ENCODE measurements at regions not wholly inside any gene's neighbourhood (a gene's known extent, or its start where the extent isn't known, plus 50 kb on each side); places are given as distances from the start of the nearest gene placed in this dataset.

DNA sequence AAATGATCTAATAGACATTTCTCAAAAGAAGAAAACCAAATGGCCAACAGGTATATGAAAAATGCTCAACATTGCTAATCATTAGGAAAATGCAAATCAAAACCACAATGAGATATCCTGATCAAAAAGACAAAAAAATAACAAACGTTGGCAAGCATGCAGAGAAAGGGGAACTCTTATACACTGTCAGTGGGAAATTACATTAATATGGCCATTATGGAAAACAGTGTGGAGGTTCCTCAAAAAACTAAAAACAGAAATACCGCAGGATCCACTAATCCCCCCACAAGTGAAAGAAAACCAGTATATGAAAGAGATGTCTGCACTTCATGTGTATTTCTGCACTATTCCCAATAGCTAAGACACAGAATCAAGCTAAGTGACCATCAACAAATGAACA is 57.7 kb upstream of the CTIF start (continued):
- no peak for TF ChIP-seq BCLAF1 (IDR thresholded peaks at IDR 0.05; ENCODE audit: borderline replicate concordance in 1 of 2, control insufficient read depth in 1 of 2, low read depth in 2 of 2, low read length in 1 of 2)
- TF ChIP-seq MLLT1 (IDR thresholded peaks at IDR 0.05) = no peak

DNA sequence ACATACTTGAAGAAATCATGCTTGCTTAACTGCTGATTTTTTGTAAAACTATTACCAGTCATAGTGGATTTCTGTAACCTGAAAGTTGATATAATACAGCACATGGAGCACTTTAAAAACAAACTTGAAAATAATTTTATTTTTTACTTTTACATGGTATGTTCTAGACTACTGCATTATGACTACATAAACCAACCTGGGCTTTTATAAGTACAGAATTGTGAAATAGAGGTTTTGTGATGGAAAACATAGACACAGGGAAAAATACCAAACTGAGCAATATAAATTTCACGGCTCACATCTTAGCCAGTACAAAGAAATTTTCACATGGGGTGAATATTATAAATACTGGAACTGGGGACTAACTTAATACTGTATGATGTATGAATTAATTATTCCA is 59.3 kb upstream of the CTIF start:
- H4K20me1 ChIP-seq (replicated peaks; ENCODE audit: control insufficient read depth, insufficient read depth, low read length) = 0 out of 2 replicates have a peak, but pooled peaks cover 3% of the 10 kb centered on the region
- ATAC-seq (no peak), FAIRE-seq (no peak), DNase-seq (ENCODE audit: extremely low read depth in 1 of 4, low spot score in 3 of 4) (no peak)
- H3K79me2 ChIP-seq (ENCODE audit: control insufficient read depth, insufficient read depth, low read length) = no peaks in the 10 kb centered on the region
- no peak overlapping the region for H3K27ac ChIP-seq (ENCODE audit: extremely low read depth, low read depth, low read length)
- no TSS peak for BruUV-seq (replicated peaks)
- no peaks in the 10 kb centered on the region for H3K9me1 ChIP-seq (ENCODE audit: control insufficient read depth, insufficient read depth, low read length)
- intact Hi-C loops (cut with micrococcal nuclease) (no loop called here), in situ Hi-C loops (cut with MboI) (loop anchor here (5.0 kb wide), 1 partner anchor 183 kb away; no protein-coding TSS in a partner anchor)
- no peaks in the 10 kb centered on the region for H3K4me1 ChIP-seq (replicated peaks in 1 of 2; ENCODE audit: control insufficient read depth in 2 of 2, insufficient read depth in 2 of 2, low read length in 2 of 2)
- H3K4me2 ChIP-seq (ENCODE audit: insufficient read depth, low read length) = no peak overlapping the region
- ChIA-PET POLR2A (no interaction called here), CTCF (ENCODE audit: low intra/inter-chr PET ratio) (no interaction called here)
- WGBS (ENCODE audit: insufficient coverage, low coverage, missing lambda C conversion rate) = 0% methylated on average over 1 of the region's 1 CpG
- no peaks in the 10 kb centered on the region for H3K9me3 ChIP-seq (replicated peaks; ENCODE audit: control insufficient read depth, insufficient read depth, low read depth, low read length)
- 0 out of 5 replicates have a peak, but pooled peaks cover 0 to 3% of the 10 kb centered on the region in 2 experiments for H3K27me3 ChIP-seq (ENCODE audit: control insufficient read depth in 2 of 2, insufficient read depth in 2 of 2, low read length in 2 of 2)
- no peak overlapping the region for H3K9ac ChIP-seq (ENCODE audit: insufficient read depth in 1 of 2, low read depth in 2 of 2, low read length in 2 of 2)
- no peak overlapping the region for H3K4me3 ChIP-seq
- no peak overlapping the region for H2AFZ ChIP-seq (ENCODE audit: low read depth, low read length)
- no peaks in the 10 kb centered on the region for H3K36me3 ChIP-seq (ENCODE audit: control insufficient read depth, insufficient read depth, low read length)
- TF ChIP-seq SAFB2 (IDR thresholded peaks at IDR 0.05; ENCODE audit: borderline replicate concordance, low read depth, low read length, severe bottlenecking) (no peak), KDM1A (IDR thresholded peaks at IDR 0.05) (no peak), ZBED1 (IDR thresholded peaks at IDR 0.05) (no peak), NR2F6 (CRISPR knock-in tag; IDR thresholded peaks at IDR 0.05) (no peak), BACH1 (tag; IDR thresholded peaks at IDR 0.05) (no peak), MITF (IDR thresholded peaks at IDR 0.05) (no peak), NCOA1 (IDR thresholded peaks at IDR 0.05; ENCODE audit: low read depth) (no peak), EGR1 (conservative IDR thresholded peaks at IDR 0.05) (no peak)
- TF ChIP-seq, protein P1, sequence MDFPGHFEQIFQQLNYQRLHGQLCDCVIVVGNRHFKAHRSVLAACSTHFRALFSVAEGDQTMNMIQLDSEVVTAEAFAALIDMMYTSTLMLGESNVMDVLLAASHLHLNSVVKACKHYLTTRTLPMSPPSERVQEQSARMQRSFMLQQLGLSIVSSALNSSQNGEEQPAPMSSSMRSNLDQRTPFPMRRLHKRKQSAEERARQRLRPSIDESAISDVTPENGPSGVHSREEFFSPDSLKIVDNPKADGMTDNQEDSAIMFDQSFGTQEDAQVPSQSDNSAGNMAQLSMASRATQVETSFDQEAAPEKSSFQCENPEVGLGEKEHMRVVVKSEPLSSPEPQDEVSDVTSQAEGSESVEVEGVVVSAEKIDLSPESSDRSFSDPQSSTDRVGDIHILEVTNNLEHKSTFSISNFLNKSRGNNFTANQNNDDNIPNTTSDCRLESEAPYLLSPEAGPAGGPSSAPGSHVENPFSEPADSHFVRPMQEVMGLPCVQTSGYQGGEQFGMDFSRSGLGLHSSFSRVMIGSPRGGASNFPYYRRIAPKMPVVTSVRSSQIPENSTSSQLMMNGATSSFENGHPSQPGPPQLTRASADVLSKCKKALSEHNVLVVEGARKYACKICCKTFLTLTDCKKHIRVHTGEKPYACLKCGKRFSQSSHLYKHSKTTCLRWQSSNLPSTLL (IDR thresholded peaks at IDR 0.05) = no peak
- TF ChIP-seq, protein P2, sequence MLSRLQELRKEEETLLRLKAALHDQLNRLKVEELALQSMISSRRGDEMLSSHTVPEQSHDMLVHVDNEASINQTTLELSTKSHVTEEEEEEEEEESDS (CRISPR knock-in tag; IDR thresholded peaks at IDR 0.05) = no peak

Data from K562 (cell line).